Suprapubic skin (tissue), 3 donors: ENCODE measurements at regions not wholly inside any gene's neighbourhood (a gene's known extent, or its start where the extent isn't known, plus 50 kb on each side); places are given as distances from the start of the nearest gene placed in this dataset.

Experiments used
- CTCF ChIP-seq, 2 donors: fragments of 200-600 bp in 1 of 2; fragments of 450-650 bp in 1 of 2; sonication (generic) in 1 of 2; IDR thresholded peaks; one replicate each; pipeline ENCODE4 v1.5.1; 2016 to 2019; ENCODE audit warnings: antibody characterized with exemption in 2 of 2, mild to moderate bottlenecking in 1 of 2, moderate library complexity in 1 of 2
- POLR2A ChIP-seq, 2 donors: fragments of 450-650 bp; IDR thresholded peaks; one replicate each; pipeline ENCODE4 v1.6.1; 2017; ENCODE audit warnings: antibody characterized with exemption in 2 of 2, mild to moderate bottlenecking in 2 of 2, moderate library complexity in 2 of 2

GRCh38 chr16:31664683-31665482, 137.2 kb downstream of the AHSP start:
- TF ChIP-seq POLR2A (IDR thresholded peaks at IDR 0.05) (no peak), CTCF (IDR thresholded peaks at IDR 0.05) (no peak)
